NK-92 treated with Interleukin-12 subunit alpha and Interleukin-12 subunit beta, amount 100 ng/mL, for 24 hours (cell line): ENCODE measurements at regions not wholly inside any gene's neighbourhood (a gene's known extent, or its start where the extent isn't known, plus 50 kb on each side); places are given as distances from the start of the nearest gene placed in this dataset.

ENCODE experiments used
- DNase-seq: peaks from one replicate; lab custom pipeline; 2025; lab: John Stamatoyannopoulos, UW

DNA sequence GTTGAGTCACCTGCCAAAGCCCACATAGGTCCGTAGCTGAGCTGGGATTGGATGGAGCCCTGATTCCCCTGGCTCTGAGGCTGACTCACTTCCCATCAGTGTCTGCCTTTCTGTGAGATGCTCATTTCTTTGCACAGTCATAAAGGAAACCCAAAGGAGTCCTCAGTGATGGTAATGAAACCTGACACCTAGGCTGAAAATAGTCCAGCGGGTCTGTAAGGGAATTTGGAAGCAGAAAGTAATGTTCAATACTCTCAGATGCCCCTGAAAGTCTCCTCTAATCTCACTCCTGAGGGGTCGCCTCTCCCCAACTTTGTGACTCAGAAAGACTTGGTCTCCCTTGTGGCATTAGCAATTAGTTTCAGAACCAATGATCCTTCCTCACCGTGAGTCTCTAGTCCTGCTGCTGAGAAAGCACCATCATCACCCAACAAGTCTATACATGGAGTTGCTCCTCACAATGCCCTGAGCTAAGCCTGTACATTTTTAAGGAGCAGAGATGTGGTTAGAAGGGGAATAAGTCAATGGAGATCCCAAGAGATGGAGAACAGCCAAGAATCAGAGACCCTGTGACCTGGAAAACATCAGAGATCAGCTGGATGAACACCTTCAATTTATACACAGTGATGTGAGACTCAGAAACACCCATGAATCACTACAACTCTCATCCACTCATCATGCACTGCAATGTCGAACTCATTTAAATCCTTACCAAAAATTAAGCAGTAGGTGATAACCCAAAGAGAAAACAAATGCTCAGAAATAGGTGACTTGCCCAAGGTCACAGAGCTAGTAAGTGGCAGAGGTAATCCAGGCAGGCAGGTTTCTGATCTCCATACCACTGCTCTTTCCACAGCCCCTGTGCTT is 219.0 kb upstream of the CPEB2 start:
- no peak for DNase-seq

DNA sequence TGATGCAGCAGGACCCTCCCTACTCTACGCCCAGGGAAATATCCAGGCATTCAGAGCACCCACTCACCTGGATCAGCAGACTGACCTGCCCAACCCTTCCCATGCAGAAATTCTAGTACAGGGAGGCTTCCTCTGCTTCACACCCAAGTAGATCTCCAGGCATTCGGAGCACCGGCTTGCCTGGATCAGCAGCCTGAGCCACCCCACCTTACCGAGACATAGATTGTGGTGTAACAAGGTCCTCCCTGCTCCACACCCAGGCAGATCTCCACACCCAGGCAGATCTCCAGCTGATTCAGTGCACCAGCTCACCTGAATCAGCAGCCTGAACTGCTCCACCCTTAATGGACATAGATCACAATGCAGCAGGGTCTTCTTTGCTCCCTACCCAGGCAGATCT is 215.1 kb upstream of the CPEB2 start:
- DNase-seq = no peak

DNA sequence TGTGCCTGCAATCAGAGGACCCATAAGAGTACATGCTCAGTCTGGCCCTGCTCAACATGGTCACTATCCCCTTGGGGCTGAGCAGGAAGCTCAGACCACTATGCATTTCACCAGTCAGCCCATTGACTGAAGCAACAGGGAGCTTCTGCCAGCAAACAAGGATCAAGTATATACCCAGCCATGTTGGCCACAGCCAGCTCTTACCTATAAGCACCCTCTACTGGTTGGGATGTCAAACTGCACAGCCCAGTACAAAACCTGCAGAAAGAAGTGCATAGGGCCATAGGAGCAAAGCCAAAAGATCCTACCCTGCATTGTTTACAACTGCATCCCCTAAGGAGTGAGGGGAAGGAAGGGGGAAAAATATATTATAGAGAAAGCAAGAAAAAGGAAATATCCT is 214.4 kb upstream of the CPEB2 start:
- no peak for DNase-seq

DNA sequence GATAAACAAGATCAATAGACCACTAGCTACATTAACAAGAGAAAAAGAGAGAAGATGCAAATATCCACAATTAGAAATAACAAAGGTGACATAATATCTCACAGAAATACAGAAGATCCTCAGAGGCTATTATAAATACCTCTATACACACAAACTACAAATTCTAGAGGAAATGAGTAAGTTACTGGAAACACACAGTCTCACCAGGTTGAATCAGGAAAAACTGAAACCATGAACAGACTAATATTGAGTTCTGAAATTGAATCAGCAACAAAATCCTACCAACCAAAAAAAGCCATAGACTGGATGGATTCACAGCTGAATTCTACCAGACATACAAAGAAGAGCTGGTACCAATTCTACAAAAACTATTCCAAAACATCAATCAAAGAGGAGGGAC is 211.8 kb upstream of the CPEB2 start:
- no peak for DNase-seq

DNA sequence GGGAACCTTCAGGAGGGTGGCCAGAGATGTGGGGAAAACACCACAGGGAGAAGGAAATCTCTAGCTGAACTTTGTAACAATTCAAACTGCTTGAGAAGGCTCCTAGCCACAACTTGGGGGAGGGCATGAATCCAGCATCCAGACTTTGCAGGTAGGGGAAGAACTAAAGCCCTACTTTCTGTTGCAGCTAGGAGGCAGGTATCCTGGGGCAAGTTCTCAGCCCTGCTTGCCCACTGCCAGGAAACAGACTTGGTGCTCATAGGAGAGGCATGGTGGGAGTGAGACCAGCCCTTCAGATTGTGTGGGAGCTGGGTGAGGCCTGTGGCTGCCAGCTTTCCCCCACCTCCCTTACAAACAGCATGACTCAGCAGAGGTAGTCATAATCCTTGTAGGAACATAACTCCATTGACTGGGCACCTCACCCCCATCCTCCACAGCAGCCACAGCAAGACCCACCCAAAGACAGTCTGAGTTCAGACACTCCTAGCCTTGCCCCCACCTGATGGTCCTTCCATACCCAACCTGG is 209.5 kb upstream of the CPEB2 start:
- no peak for DNase-seq

DNA sequence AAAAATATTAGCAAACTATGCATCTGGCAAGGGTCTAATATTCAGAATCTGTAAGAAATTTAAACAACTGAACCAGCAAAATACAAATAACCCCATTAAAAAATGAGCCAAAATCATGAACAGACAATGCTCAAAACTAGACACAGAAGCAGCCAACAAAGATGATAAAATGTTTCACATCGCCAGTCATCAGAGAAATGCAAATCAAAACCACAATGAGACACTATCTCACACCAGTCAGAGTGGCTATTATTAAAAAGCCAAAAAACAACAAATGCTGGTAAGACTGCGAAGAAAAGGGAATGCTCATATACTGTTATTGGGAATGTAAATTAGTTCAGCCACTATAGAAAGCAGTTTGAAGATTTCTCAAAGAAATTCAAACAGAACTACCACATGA is 201.3 kb upstream of the CPEB2 start:
- no peak for DNase-seq

DNA sequence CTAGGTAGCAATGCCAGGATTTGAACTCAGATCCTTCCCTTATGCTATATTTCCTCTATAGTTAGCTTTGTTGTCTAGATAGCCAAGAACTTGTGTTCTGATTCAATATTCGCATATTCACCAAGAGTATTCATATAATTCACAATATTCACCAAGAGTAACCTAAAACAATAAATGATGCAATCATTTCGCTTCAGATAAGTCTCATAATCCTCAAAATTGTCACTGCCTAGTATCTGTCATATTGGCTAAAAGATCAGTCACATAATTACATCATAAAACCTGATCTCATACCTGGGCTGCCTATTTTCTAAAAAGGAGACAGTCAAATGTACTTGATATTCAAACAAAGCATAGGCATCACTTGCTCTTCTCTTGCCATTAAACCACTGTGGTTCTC is 199.7 kb upstream of the CPEB2 start:
- DNase-seq = no peak

DNA sequence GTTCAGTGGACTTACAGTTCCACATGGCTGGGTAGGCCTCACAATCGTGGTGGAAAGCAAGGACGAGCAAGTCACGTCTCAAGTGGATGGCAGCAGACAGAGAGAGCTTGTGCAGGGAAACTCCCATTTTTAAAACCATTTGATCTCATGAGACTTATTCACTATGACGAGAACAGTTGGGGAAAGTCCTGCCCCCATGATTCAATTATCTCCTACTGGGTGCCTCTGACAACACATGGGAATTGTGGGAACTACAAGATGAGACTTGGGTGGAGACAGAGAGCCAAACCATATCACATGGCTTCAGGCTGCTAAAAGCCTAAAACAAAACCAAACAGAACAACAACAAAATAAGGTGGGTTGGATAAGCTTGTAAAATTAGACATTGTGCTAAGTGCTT is 194.4 kb upstream of the CPEB2 start:
- DNase-seq = no peak

DNA sequence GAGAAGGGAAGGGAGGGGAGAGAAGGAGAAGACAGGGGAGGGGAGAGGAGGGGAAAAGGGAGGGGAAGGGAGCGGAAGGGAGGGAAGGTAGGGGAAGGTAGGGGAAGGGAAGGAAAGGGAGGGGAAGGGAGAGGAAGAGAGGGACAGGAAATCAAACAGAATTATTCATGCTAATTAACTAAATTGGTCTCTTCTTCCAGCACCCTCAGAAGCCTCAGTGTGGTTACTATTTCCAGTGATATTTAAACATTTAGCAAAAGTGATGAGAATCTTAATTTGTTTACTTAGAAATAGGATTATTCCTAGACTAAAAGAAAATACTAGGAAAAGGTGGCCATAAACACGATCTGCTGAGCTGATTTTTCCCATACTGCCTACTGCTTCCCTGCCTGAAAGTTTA is 193.1 kb upstream of the CPEB2 start:
- no peak for DNase-seq

DNA sequence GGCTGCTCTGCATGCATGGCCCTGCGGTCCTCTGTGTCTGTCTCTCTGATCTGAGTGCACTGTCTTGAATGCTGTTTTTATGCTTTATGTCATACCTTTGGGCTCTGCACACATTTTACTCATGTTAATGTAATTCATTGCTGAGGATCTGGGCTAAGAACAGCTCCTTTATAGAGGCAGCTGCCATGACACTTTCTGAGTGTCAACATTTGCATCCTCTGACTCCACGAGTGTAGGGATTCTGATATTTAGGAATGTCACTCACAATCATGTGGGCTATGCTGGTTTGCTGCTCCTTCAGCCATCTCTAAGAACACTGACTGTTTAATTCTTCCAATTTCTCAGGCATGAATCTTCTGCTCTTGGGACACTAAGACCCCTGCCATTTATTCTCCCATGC is 192.2 kb upstream of the CPEB2 start:
- DNase-seq = no peak

DNA sequence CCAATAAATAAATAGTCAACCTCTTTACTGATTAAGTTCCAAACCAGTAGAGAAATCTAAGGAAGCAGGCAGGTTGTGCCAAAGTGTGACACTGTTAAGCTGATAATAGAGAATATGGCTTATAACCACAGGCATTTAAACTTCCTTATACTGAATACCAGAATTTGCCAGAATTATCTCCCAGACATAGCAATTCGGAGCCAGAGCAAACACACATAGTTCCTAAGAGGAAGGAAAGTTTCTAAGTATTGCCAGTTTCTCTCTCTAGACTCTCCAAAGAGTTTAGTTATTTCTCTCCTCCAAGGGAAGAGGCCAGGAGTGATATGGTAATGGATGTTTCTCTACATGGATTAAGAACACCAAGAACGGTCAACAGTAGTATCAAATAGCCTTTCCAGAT is 191.7 kb upstream of the CPEB2 start:
- DNase-seq = no peak

DNA sequence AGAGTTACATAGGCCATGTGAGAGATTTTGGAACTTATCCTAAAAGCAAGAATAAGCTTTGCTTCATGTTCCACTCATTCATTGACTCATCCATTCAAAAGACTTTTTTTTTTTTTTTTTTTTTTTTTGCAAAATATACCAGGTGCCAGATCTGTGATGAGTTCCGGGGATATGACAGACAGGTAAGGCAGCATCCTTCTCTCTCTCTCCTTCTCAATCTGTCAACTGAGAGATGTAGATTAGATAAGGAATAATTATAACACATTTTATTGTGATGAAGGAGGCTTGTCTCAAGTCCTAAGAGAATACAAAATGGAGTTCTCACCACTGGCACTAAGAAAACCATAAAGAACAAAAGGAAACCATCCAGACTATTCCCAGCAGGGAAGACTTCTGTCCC is 190.2 kb upstream of the CPEB2 start:
- DNase-seq = no peak

DNA sequence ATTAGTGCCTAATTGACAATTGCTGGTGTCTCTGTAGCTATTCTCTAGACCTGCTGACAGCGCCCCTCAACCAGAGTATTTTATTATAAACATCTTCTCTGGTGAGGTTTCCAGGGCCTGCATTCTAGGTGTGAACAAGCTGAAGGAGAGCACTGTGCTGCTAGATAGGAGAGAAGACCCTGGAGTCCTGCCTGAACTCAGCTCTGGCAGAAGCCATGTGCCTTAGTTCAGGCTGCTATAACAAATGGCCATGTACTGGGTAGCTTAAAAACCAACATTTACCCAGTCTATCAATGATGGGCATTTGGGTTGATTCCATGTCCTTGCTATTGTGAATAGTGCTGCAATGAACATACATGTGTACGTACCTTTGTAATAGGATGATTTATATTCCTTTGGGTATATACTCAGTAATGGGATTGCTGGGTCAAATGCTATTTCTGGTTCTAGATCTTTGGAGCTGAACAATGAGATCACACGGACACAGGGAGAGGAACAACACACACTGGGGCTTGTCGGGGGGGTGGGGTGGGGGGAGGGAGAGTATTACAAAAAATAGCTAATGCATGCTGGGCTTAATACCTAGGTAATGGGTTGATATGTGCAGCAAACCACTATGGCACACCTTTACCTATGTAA is 185.5 kb upstream of the CPEB2 start:
- DNase-seq = no peak

DNA sequence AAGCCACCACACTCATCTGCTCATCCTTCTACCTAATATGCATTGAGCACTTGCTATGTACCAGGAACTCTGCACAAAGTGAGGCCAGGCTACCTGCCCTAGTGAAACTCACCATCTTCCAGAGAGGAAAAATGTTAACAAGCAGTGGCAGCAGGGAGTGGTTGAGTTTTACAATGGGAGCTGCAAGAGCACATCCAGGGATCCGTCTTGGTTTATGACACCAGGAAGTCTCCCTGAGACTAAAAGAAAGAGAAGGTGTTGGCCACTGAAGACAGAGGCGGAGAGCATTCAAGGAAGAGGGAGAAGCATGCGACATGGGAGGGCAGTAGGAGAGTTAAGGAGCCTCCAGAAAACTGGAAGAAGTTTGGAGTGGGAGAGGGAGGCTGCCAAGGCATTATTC is 178.1 kb upstream of the CPEB2 start:
- DNase-seq = no peak

DNA sequence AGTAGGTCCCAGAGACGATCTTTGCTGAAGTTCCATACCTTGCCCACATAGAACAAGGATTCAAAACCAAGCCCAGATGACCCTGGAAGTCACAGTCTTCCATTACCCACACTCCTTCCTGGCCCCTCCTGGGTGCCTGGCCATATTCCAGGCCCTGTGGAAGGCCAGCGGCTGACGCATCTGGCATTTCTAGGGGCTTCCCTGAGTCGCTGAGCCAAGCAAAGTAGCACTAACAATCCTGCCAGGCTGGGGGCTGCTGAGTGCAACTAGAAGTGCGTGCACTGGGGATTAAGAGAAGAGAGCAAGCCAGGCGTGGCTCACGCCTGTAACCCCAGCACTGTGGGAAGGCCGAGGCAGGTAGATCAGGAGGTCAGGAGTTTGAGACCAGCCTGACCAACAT is 175.2 kb upstream of the CPEB2 start:
- no peak for DNase-seq

DNA sequence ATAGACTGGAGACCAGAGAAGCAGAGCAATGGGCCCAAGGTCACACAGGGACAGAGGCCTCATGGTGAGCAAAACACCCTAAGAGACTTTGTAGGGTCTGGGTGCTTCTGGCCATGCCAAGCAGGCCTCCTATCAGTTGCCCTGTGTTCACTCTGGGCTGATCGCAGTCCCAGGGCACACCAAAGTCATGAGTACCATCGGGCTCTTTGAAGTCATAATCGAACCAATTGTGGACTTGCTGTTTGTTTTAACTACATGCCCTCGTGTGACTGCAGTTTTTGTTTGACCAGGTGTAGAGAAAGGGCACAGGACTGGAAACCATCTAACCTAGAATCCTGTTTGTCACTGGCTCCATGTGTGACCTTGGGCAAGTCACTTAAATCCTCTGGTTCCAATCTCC is 172.5 kb upstream of the CPEB2 start:
- no peak for DNase-seq

DNA sequence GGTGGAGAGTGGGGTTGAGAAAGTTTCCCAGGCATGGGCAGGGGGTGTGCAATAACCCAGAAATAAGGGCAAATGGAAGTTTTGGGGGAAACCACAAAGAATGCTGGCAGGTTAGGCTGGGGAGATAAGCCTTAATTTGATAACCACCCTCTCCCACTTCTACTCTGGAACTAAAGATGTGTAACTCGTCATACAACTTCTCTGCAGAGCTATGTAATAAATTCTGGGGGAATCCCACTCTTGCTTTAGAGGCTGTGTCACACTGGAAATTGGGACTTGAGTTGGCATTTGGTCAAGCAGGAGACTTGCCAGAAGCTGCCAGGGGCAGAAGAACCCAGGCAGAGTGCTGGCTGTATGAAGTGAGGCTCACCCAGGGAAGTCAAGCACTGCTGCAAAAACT is 170.9 kb upstream of the CPEB2 start:
- DNase-seq = no peak

DNA sequence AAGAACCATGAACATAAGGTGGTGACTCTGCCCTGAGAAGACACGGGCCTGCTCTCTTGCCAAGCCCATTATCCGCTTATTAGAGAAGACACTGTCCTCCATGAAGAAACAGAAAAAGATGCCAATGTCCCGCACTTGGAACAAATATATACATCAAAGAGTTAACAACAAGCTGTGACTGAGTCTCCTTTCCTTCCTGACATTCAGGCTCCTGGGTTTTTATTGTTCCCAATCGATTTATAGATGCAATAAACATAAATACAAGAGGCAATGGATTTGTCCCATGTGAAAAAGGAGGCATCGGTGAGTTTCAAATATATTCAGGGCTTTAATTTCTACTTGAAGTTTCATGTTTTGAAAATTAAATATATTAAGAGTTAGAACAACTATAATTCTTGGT is 169.2 kb upstream of the CPEB2 start:
- no peak for DNase-seq

DNA sequence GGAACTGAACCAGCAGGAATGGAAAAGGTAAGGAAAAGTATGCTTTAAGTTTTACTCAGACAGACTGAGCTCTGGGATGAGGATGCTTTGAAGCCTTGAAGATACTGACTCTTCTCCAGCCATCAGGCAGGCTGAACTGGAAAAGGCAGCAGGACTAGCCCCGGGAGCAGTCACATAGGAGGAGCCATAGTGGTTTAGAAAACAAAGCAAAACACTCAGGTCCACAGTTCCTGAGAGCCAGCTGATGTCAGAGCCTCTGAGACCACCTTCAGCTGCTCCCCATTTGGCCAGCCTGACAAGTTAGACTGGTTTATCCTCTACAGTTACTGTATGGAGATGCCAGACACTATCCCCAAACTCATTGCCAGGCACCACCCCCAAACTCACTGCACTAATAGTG is 167.9 kb upstream of the CPEB2 start:
- no peak for DNase-seq

DNA sequence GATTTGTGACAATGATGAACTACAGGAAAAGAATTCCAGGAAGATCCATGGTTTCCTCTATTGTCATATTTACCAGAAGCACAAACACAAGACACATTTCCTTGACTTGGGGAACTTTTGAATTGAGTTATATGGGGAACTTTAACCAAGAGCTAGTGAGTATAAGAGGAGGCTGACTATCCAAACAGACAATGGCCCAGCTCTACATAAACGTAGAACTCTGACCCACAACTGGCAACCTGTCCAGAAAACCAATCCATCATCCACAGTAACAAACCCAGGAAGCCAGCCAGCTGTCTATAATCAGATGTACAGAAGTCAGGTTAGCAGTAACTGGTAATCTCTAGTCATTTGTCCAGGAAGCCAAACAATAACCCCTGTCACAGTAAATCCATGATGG is 167.0 kb upstream of the CPEB2 start:
- DNase-seq = no peak

DNA sequence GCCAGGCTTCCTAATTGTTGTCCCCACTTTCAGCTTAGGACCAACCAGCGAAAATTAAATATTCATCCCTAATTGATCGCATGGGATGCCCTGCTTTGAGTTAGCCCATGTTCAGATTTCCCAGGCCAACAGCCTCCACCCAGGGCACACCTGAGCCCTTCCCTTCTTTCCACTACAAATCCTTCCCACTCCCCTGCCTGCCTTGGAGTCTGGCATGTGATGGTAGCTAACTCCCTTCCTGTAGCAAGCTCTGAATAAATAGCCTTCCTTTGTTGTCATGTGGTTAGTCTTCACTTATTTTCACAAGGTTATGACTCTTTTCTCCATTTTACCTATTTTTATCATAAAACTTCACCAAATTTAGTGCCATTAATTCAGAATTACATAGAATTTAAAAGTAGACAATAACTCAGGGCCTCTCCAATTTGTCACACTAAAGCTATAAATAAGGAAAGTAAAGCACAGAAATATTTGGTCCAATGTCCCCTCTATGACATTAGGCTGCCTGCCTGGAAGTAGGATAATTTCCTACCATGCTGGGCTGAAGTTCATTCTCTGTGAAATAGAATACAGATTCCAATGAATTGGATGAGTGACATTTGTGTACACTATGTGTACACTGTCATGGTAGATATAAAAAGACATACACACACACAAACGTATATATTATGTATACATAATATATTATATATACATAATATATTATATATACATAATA is 166.4 kb upstream of the CPEB2 start:
- DNase-seq = no peak

DNA sequence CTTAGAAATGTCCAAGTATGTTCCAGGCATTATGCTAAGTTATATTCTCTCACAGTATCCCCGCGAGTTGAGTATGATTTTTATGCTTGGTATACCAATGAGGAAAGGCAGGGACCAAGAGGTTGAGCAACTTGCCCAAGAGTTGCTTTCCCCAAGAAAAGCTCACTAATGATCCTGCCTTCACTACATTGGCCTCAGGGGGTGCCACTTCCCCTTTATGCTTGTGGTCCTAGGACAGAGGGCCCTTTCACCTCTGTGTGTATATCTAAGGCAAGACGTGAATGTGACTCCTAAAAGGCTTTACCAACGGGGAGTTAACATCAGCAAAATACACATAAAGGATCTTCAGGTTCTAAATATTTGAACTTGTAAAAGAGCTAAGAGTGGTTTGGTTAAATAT is 164.4 kb upstream of the CPEB2 start:
- DNase-seq = no peak
